HG03095 (cell line): ENCODE measurements at regions not wholly inside any gene's neighbourhood (a gene's known extent, or its start where the extent isn't known, plus 50 kb on each side); places are given as distances from the start of the nearest gene placed in this dataset.

Experiments
- ATAC-seq: cut with Tn5 transposase; IDR thresholded peaks from one replicate; pipeline ENCODE4 v1.9.1; 2021; ENCODE audit warnings: moderate library complexity; ENCODE audit not compliant: unreplicated experiment

DNA sequence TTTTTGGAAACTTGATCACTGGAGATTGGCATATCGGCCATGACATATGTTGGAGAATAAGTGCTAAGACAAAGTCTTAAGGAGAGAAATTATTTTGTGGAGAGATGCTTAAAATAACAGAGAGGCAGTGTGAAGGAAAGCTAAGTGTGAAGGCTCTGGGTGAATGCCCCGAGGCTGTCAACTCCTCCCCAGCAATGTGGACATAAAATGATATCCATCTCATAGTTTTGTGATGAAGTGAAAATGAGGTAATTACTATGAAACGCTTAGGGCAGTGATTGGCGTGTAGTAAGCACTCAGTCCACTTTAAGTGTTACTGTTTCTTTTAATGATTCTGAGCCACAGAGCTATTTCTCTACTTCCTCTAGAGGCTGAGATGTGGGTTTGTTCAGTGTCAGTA lies 195.8 kb upstream of the KLF12 start:
- ATAC-seq = no peak

DNA sequence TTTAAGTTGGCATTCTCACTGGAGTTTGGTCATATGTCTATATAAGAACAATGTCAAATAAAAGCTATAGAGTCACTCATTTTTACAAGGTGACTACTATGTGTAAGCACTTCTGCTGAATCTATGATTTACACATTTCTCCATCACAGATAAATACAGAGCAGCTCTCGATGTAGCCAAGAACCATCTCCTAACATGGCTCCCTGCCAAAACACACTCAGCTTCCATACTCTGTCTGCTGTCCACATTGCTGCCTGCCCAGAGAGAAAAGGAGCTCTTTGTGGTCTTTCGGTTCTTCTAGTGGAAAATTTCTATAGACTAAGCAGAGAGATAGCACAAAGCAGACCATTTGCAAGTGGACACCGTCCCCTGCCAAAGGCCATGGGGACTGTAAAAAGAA lies 190.9 kb upstream of the KLF12 start:
- ATAC-seq = no peak

DNA sequence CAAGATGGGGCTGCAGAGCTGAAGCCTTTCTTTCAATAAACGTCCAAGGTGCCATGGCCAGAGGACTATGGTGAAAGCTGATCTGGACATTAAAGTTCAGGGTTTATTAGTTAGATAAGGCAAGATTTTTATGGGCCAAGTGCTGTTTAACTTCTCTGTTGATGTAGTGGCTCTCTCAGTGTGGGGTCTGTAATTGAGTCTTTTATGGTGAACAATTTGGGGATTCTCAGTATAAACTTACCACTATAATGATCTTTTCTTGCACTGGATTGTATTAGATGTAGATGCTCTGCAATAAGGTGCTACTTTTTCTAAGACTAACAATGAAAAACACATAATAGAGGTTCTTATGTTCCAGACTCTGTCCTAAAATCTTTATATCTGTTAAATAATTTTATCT lies 190.1 kb upstream of the KLF12 start:
- ATAC-seq = no peak

DNA sequence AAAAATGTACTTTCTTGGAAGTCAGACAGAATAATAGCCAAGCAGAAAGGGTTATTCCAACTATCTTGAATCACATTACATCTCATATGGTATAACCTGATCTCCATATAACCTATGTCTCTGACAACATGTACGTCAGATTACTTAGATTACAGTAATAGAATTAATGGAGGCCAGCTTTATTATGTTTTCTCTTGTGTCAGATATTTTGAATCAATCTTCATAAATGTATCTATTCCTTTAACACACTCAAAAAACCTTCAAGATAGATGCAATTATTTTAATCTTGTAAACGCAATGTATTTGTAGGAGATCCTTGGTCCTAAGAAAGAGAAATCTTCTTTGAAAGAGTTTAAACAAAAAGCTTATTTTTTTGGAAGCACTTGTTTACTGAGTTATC lies 188.4 kb upstream of the KLF12 start:
- no peak for ATAC-seq

DNA sequence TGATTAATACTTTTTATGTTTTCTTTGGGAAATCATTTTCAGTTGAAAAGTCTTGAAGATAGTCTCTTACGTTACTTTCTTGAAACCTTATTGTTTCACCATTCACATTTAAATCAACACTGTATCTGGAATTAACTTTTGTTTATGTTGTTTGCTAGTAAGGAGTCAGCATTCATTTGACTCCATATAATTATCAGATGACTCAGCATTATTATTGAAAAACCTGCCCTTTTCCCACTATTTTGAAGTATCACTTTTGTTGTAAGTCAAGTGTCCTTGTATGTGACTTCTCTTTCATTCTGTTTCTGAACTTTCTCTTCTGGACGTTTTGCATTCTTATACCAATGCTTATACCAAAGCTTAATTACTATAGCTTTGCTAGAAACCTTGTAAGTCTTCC lies 186.1 kb upstream of the KLF12 start:
- ATAC-seq = no peak

DNA sequence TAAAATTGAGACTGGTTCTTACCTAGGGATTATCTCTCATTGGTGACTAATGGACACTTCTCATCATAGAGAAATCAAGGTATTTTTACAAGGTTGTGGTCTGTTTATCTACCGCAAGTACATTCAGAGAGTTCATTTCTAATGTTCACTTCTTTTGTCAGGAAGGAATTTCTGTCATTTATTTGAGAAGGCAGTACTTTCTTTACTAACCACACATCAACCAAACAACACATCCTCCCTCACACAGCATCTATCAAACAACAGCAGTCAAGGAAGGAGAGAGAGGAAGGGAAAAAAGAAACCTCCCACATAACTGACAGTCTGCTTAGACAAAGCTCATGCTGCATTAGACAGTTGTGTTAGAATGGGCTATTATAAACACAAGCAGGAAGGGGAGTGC lies 182.3 kb upstream of the KLF12 start:
- no peak for ATAC-seq

DNA sequence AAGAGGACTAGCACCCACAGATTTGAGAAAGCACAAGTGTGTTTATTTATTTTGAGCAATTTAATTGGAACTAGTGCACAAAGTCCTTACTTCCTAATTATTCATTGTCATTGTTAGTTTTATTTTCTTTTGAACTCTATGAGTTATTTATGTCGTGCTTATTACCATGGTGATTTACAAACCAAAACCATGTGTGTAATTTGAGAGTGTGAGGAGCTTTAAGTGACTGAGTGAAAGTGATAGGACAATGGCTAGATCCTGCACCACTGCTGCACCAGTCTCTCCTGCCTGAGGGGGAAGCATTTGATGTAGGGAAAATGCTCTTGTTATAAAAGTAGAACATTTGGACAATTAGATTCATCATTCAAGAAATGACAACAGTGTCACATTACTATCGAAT lies 172.3 kb upstream of the KLF12 start:
- no peak for ATAC-seq

DNA sequence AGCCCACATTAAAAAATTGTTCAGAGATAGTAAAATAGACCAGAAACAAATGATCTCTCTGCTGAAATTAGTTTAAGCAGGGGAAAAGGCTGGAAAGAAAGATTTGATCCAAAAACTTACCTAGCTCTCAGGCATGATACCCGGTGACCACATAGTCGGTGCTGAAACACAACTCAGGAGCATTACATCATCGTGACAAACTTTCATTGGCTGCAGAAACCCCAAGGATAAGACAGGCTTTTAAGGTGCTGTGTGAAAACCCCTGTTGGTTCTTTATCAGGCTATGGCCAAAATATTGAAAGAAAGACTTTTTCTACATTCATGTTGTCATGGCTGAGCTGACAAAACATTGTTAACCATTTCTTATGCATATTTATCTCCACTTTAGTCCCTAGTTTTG lies 171.7 kb upstream of the KLF12 start:
- no peak for ATAC-seq

DNA sequence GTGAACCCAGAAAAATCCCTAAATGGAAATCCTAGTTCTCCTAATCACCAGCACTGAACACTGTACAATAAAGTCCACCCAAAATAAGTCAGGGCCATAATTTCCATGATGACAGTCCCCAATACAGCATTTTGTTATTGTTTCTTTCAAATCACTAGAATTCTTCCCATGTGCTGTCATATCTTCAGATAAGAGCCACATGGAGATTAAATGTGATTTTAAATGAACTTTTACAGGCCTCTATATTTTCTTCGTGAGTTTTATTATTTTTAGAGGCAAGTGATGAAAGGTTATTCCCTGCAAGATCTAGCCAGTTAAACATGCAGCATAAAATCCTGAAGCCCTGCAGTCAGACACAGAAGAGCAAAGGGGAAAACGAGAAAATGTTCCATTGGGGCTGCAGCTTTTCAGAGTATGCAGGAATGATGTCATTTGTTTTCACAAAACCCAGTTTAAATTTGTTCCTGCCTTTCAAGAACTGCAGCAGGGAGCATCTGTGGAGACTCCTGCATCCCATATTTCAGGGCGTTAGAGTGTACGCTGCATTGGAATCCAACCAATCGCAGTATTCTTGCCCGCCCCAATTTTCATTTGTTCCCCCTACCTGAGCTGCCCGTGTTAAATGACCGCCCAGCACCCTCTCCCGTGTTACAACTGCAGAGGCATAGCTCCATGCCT lies 167.2 kb upstream of the KLF12 start:
- no peak for ATAC-seq

DNA sequence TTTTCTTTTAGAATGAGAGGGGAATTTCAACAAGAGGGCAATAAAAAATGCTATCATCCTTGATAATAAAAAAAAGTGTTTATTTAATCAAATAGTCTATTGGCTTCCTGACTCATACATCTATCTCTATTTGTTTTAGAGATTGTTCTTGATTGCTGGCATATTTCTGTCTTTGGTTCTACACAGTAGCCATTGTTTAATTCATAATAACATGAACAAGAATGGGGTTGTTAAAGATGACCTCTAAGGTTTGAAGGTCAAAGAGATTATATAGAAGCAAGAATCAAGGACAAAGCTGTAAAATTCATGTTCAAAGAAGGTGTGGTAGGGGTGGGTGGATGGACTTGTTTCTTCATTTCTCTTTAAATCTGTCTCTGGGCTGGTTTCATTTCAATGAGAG lies 166.0 kb upstream of the KLF12 start:
- ATAC-seq = no peak

DNA sequence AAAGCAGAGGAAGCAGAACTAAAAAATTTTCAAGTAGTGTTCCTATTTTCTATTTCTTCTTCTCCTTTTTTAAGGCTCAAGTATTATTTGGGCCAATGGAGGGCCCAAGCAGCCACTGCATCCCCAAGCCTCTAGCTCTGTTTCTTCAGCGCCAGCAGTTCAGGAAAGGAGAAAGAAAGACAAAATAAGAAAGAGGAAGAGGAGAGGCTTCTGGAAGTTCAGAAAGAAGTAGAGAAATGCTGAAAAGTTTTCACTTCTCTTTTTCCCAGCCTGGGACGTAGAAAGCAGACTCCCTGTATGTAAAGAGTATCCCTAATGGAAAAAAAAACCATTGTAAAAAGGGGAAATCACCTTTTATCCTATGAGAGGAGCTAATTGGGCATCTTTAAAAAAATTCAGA lies 165.5 kb upstream of the KLF12 start:
- no peak for ATAC-seq

DNA sequence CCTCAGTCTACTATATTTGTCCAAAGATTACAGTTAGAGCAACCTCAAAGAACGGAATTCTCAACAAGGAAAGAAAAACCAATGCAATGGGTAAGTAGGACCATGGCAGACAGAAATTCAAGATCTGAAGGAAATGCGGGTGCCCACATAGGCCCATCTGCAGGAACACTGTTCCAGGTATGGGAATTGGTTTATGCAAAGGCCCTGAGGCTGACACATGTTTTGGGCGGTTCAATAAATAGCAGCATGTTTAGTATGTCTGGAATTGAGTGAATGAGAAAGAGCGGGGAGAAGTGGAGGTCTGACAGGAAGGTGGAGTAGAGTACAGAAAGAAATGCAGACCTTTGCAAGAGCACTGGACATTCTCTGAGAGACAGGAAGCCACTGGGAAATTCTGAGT lies 164.7 kb upstream of the KLF12 start:
- no peak for ATAC-seq

DNA sequence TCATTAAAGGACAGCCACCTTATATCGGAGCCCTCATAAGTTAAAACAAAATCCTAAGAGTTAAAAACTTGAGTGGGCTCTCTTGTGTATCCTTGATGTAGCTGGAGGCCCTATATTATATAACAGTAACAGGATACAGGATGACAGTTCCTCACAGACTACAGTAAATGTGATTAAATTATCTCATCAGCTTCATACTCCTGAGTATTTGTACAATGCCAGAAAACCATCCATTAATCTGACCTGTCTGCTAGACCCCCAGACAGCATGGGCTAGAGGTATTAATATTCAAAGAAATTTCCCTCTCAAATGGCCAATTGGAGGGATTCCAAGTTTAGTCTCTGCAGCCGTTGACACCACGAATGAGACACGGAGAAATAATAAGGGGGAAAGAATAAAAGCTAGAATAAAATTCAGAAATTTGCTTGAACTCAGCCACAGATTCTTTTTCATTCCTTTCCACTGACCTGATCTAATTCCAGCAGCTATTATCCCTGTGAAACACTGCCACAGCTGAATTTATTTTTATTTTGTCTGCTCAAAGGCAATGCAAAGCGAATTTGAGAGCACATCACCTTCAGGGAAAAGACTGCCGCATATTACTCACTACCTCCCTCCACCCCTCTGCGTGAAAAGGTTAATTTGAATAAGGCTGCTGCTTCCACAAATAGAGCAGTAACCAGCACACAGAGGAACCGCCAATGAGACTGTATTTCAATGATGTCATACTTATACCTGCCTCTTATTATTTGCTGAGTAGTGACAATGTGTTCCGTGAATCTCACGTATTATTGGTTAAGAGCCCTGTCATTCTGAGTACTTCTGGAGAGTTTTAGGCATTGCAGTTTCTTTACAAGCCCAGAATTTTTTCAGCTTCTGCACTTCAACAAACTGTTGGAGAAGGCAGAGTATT lies 155.9 kb upstream of the KLF12 start:
- ATAC-seq = peak; percentile 66

DNA sequence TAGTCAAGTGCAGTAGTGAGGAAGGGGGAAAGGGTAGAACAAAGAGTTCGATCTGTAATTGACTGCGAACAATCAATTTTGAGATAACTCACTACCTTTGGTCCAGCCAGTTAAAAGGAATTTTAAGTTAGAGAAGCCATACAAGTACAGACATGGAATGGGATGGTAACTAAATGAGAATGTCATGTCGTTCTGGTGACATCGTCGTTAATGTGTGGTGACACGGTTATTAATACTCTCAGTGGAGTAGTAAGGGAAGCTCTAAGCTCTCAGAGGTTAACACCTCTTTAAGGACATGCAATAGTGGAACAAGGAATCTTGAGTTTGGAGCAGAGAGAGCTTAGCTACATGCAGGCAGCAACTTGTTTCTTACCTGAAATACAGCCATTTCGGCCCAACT lies 154.9 kb upstream of the KLF12 start:
- ATAC-seq = no peak

DNA sequence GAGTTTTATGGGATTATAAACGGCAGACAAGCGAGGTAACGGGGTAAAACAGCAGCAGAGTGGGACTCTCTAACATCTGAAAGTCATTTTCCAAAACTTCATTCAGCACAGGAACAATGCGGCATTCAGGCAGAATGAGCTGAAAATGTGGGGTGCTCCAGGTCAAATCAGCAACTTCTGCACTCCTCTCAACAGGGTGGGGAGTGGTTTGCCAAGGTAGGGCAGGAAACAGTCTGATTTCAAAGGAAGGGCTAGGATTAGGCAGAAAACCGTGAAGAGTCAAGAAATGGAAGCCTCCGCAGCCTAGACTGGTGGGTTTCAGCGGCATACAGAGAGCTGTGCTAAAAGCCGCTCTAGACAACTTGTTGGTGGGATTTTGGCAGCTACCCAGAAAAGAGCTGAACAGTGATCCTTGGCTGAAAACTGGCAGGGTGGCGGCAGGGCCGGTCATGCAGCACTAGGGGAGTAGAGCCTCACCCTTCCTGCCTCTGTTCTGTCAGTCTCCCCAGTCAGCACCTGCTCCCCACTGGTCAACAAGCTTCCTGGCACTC lies 154.2 kb upstream of the KLF12 start:
- ATAC-seq = no peak

DNA sequence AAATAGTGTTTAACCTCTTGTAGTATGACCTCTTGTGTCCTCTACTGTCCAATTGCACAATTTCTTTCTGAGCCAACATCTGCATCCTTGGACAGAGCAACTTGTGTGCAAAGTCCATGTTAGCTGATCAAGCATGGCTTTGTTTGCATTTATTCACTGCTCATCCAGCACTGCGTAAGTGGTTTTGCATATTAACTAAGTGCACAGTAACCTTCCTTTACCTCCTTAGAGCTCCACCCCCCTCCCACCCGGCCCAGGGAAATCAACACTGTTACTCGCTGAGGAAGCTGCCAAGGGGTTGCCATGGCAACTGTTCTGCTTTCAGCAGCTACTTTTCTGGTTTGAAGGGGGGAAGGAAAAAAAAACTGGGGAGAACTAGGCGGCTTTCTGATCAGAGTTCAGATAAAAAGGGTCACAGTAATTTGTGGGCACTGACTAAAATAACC lies 153.5 kb upstream of the KLF12 start:
- no peak for ATAC-seq

DNA sequence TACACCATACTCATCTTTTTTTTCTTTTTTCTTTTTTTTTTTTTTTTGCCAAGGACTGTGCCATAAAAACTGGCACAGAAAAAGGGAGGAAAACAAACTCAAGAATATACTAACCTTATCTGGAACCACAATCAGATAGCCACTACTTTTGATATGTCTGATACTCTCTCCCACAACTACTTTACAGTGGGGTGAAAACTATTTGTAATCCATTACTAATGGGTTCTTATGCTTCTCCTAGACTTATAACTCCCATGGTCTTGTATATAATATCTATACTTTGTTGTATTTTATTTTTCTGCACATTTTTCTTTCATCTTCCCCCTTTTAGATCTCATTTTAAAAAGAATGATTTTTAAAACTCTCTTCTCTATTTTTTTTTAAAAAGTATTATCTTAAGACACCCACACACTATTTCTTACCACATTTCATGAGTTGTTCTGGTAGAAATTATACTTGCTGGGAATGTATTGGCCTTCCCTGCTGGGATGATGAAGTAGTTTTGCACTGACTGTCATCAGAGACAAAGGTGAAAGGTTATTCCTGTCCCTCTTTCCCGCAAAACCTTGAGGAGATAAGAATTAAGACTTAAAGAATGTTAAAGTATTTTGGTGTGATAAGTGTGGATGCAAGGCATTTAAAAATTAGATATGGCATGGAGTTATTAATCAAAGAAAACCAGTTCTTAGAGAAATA lies 146.7 kb upstream of the KLF12 start:
- no peak for ATAC-seq

DNA sequence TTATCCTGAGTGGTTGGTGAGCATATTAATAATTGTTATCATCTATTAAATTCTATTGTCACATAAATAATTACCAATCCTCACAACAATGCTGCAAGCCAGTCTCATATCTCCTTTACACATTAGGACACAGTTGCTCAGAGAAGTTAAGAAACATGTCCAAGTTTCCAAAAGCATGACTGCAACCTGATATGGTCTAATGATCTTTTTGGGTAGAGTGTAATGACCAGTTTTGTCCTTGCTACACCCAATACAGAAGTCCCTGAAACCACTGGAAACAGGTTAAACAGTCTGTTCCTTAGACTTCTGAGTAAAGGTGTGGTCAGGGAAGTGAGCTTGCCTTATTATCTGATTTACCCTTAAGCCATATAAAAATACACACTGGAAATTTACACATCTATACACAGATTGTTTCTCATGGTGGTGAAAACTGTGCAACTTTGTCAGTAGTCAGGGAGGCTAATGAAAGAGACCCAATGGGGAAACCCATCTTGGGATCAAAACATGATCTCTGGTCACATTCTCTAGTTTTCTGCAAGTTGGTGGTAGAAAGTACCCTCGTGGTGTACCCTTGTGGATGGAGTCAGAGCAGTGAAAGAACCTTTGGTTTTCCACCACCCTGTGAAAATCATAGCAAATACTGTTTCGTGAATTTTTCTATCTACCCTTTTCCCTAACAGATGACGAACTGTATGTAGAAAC lies 146.0 kb upstream of the KLF12 start:
- ATAC-seq = no peak

DNA sequence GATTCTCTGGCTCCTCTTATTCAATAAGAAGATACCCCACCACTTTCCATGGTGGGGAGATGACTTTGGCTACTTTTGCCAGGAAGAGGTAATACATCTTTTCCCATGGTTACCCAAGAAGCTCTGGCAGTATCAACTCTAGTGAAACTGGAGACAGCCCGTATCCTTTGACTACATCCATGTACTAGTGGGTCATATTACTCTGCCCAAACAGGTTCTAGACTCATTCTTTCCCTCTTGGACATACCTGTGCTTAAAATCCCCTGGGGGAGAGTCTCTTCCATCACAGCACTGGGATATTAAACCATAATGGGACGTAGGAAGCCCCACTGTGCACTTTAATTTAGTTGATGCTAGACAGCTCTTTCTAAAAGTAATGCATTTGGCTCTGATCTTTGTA lies 144.7 kb upstream of the KLF12 start:
- no peak for ATAC-seq

DNA sequence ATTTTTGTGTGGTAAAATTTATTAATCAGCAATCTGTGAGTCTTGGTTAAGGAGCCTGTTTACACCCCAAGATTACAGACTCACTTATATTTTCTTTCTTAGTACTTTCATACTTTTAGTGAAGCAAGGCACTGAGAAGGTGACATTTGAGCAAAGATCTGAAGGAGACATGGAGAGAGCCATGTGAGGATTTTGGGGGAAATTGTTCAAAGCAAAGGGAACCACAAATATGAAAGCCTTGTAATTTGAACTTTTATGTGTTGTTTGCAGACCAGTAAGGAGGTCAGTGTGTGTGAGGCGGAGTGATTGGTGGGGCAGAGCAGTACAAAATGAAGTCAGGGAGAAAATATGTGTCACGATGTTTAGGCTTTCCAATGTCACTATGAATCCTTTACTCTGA lies 140.7 kb upstream of the KLF12 start:
- ATAC-seq = no peak

DNA sequence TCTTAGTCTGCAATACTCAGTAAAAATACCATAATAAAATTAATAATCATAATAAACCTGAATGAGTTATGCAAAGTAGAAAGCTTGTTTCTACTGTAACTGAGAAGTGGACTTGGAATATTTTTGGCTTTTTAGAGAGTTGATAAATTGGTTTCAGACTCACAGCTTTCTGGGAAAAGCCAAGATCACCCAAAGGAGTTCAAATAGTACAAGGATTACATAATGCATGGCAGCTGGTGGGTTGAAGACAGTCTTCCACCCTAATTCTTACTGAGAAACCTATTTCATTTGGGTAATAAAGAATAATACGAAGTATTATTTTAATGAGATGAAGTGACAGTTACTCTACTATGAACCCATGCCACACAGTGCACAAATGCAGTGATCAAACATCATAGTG lies 139.4 kb upstream of the KLF12 start:
- no peak for ATAC-seq
